Dendritic cell treated with granulocyte-macrophage colony-stimulating factor and Interleukin-4, amounts not matched to agents 40 ng/mL and 50 ng/mL, for 4 days (primary cell): ENCODE measurements at regions not wholly inside any gene's neighbourhood (a gene's known extent, or its start where the extent isn't known, plus 50 kb on each side); places are given as distances from the start of the nearest gene placed in this dataset.

Source experiments
- H3K27ac Mint-ChIP-seq: one replicate; pipeline ENCODE4 v1.8.0; 2022; ENCODE audit warnings: mild to moderate bottlenecking, mixed read lengths
- H3K27me3 Mint-ChIP-seq: one replicate; pipeline ENCODE4 v1.8.0; 2022; ENCODE audit warnings: mild to moderate bottlenecking, mixed read lengths
- H3K36me3 Mint-ChIP-seq: one replicate; pipeline ENCODE4 v1.8.0; 2022; ENCODE audit warnings: low read depth, mixed read lengths
- H3K4me1 Mint-ChIP-seq: one replicate; pipeline ENCODE4 v1.8.0; 2022; ENCODE audit warnings: low read depth, mixed read lengths
- H3K4me3 Mint-ChIP-seq: one replicate; pipeline ENCODE4 v1.8.0; 2022; ENCODE audit warnings: mild to moderate bottlenecking, moderate library complexity, mixed read lengths
- H3K9me3 Mint-ChIP-seq: one replicate; pipeline ENCODE4 v1.8.0; 2022; ENCODE audit warnings: mixed read lengths
- intact Hi-C: fragments of 100-400 bp; cut with micrococcal nuclease; formaldehyde crosslinking; loops from one replicate; pipeline ENCODE4 v1.15.0; 2022

GRCh38 chr1:106194206-106194605, 862.3 kb upstream of the PRMT6 start:
- H3K4me3 Mint-ChIP-seq: no peak overlapping the region
- intact Hi-C loops: no loop called here
- no peak overlapping the region for H3K27ac Mint-ChIP-seq
- no peaks in the 10 kb centered on the region for H3K27me3 Mint-ChIP-seq
- H3K36me3 Mint-ChIP-seq: no peaks in the 10 kb centered on the region
- H3K4me1 Mint-ChIP-seq: no peaks in the 10 kb centered on the region
- peaks cover 55% of the 10 kb centered on the region for H3K9me3 Mint-ChIP-seq

GRCh38 chr1:106200711-106201110, 855.8 kb upstream of the PRMT6 start:
- Mint-ChIP-seq H3K9me3 (peaks cover 17% of the 10 kb centered on the region), H3K4me3 (no peak overlapping the region), H3K36me3 (no peaks in the 10 kb centered on the region), H3K4me1 (no peaks in the 10 kb centered on the region), H3K27ac (no peak overlapping the region), H3K27me3 (no peaks in the 10 kb centered on the region)
- intact Hi-C loops: no loop called here

GRCh38 chr1:106207185-106207584, 849.3 kb upstream of the PRMT6 start:
- intact Hi-C loops: no loop called here
- peaks cover 3% of the 10 kb centered on the region for H3K9me3 Mint-ChIP-seq
- H3K27ac Mint-ChIP-seq: no peak overlapping the region
- no peak overlapping the region for H3K4me3 Mint-ChIP-seq
- H3K36me3 Mint-ChIP-seq: no peaks in the 10 kb centered on the region
- H3K27me3 Mint-ChIP-seq: no peaks in the 10 kb centered on the region
- no peaks in the 10 kb centered on the region for H3K4me1 Mint-ChIP-seq

- intact Hi-C loops: no loop called here
- H3K27ac Mint-ChIP-seq: no peak overlapping the region
- no peaks in the 10 kb centered on the region for H3K9me3 Mint-ChIP-seq
- H3K36me3 Mint-ChIP-seq: no peaks in the 10 kb centered on the region
- no peaks in the 10 kb centered on the region for H3K4me1 Mint-ChIP-seq
- no peaks in the 10 kb centered on the region for H3K27me3 Mint-ChIP-seq
- no peak overlapping the region for H3K4me3 Mint-ChIP-seq
These were observed 838.7 kb upstream of the PRMT6 start for GRCh38 chr1:106217765-106218164.

- Mint-ChIP-seq H3K36me3 (no peaks in the 10 kb centered on the region), H3K9me3 (no peaks in the 10 kb centered on the region), H3K27me3 (no peaks in the 10 kb centered on the region), H3K4me1 (no peaks in the 10 kb centered on the region), H3K27ac (no peak overlapping the region), H3K4me3 (no peak overlapping the region)
- intact Hi-C loops: no loop called here
These were observed 834.1 kb upstream of the PRMT6 start for GRCh38 chr1:106222403-106222802.

- Mint-ChIP-seq H3K4me3 (no peak overlapping the region), H3K9me3 (no peaks in the 10 kb centered on the region), H3K27ac (no peak overlapping the region), H3K27me3 (no peaks in the 10 kb centered on the region), H3K36me3 (no peaks in the 10 kb centered on the region), H3K4me1 (no peaks in the 10 kb centered on the region)
- intact Hi-C loops: no loop called here
These were observed 833.3 kb upstream of the PRMT6 start for GRCh38 chr1:106223213-106223612.

GRCh38 chr1:106224426-106224825, 832.0 kb upstream of the PRMT6 start:
- Mint-ChIP-seq H3K9me3 (no peaks in the 10 kb centered on the region), H3K27ac (no peak overlapping the region), H3K36me3 (no peaks in the 10 kb centered on the region), H3K4me3 (no peak overlapping the region), H3K27me3 (no peaks in the 10 kb centered on the region), H3K4me1 (no peaks in the 10 kb centered on the region)
- intact Hi-C loops: no loop called here

GRCh38 chr1:106225403-106225802, 831.1 kb upstream of the PRMT6 start:
- H3K27me3 Mint-ChIP-seq: no peaks in the 10 kb centered on the region
- H3K4me1 Mint-ChIP-seq: no peaks in the 10 kb centered on the region
- H3K36me3 Mint-ChIP-seq: no peaks in the 10 kb centered on the region
- H3K27ac Mint-ChIP-seq: no peak overlapping the region
- intact Hi-C loops: no loop called here
- no peak overlapping the region for H3K4me3 Mint-ChIP-seq
- no peaks in the 10 kb centered on the region for H3K9me3 Mint-ChIP-seq

GRCh38 chr1:106226550-106226949, 829.9 kb upstream of the PRMT6 start:
- H3K4me3 Mint-ChIP-seq: no peak overlapping the region
- no peaks in the 10 kb centered on the region for H3K4me1 Mint-ChIP-seq
- H3K27ac Mint-ChIP-seq: no peak overlapping the region
- H3K36me3 Mint-ChIP-seq: no peaks in the 10 kb centered on the region
- H3K9me3 Mint-ChIP-seq: no peaks in the 10 kb centered on the region
- H3K27me3 Mint-ChIP-seq: no peaks in the 10 kb centered on the region
- intact Hi-C loops: no loop called here

GRCh38 chr1:106232128-106232527, 824.3 kb upstream of the PRMT6 start:
- Mint-ChIP-seq H3K27me3 (no peaks in the 10 kb centered on the region), H3K4me1 (no peaks in the 10 kb centered on the region), H3K36me3 (no peaks in the 10 kb centered on the region), H3K4me3 (no peak overlapping the region), H3K9me3 (peaks cover 9% of the 10 kb centered on the region), H3K27ac (no peak overlapping the region)
- intact Hi-C loops: no loop called here

- H3K27ac Mint-ChIP-seq: no peak overlapping the region
- H3K4me3 Mint-ChIP-seq: no peak overlapping the region
These were observed 823.0 kb upstream of the PRMT6 start for GRCh38 chr1:106233511-106233910.

GRCh38 chr1:106249365-106249764, 807.1 kb upstream of the PRMT6 start:
- Mint-ChIP-seq H3K4me1 (no peaks in the 10 kb centered on the region), H3K36me3 (no peaks in the 10 kb centered on the region), H3K9me3 (peaks cover 13% of the 10 kb centered on the region), H3K27me3 (no peaks in the 10 kb centered on the region), H3K4me3 (no peak overlapping the region), H3K27ac (no peak overlapping the region)
- intact Hi-C loops: no loop called here

More at GRCh38 chr1:106233511-106233910, 823.0 kb upstream of the PRMT6 start:
- Mint-ChIP-seq H3K4me1 (no peaks in the 10 kb centered on the region), H3K9me3 (peaks cover 9% of the 10 kb centered on the region), H3K36me3 (no peaks in the 10 kb centered on the region), H3K27me3 (no peaks in the 10 kb centered on the region)
- intact Hi-C loops: no loop called here

GRCh38 chr1:106249810-106250209, 806.7 kb upstream of the PRMT6 start:
- intact Hi-C loops: no loop called here
- no peak overlapping the region for H3K4me3 Mint-ChIP-seq
- no peak overlapping the region for H3K27ac Mint-ChIP-seq
- H3K4me1 Mint-ChIP-seq: no peaks in the 10 kb centered on the region
- H3K36me3 Mint-ChIP-seq: no peaks in the 10 kb centered on the region
- H3K9me3 Mint-ChIP-seq: peaks cover 13% of the 10 kb centered on the region
- H3K27me3 Mint-ChIP-seq: no peaks in the 10 kb centered on the region

GRCh38 chr1:106254748-106255147, 801.7 kb upstream of the PRMT6 start:
- intact Hi-C loops: no loop called here
- Mint-ChIP-seq H3K4me1 (no peaks in the 10 kb centered on the region), H3K36me3 (no peaks in the 10 kb centered on the region), H3K27ac (no peak overlapping the region), H3K27me3 (no peaks in the 10 kb centered on the region), H3K9me3 (peaks cover 25% of the 10 kb centered on the region), H3K4me3 (no peak overlapping the region)

- intact Hi-C loops: no loop called here
- H3K27me3 Mint-ChIP-seq: no peaks in the 10 kb centered on the region
- H3K9me3 Mint-ChIP-seq: peaks cover 35% of the 10 kb centered on the region
- H3K4me3 Mint-ChIP-seq: no peak overlapping the region
- no peaks in the 10 kb centered on the region for H3K36me3 Mint-ChIP-seq
- no peaks in the 10 kb centered on the region for H3K4me1 Mint-ChIP-seq
- H3K27ac Mint-ChIP-seq: no peak overlapping the region
These were observed 789.7 kb upstream of the PRMT6 start for GRCh38 chr1:106266786-106267185.
